Transverse colon (tissue), 4 donors: ENCODE measurements at regions not wholly inside any gene's neighbourhood (a gene's known extent, or its start where the extent isn't known, plus 50 kb on each side); places are given as distances from the start of the nearest gene placed in this dataset.

Experiments
- EP300 ChIP-seq: sonication (generic); formaldehyde crosslinking; IDR thresholded peaks from one replicate; pipeline ENCODE4 v1.6.1; 2017; ENCODE audit warnings: antibody characterized with exemption, low read depth
- POLR2A ChIP-seq: fragments of 450-650 bp; IDR thresholded peaks from one replicate; pipeline ENCODE4 v1.6.1; 2016; ENCODE audit warnings: antibody characterized with exemption, mild to moderate bottlenecking, moderate library complexity
- POLR2AphosphoS5 ChIP-seq, 3 donors: sonication (generic); formaldehyde crosslinking; IDR thresholded peaks; one replicate each; pipeline ENCODE4 v1.6.1; 2016; ENCODE audit warnings: antibody characterized with exemption in 3 of 3
- TF ChIP-seq, protein P1 (sequence below), 5 experiments: fragments of 200-600 bp in 3 of 5; fragments of 450-650 bp in 2 of 5; sonication (generic) in 3 of 5; IDR thresholded peaks; 1 replicate in 2 of 5; 2 replicates in 3 of 5; pipeline ENCODE4 v1.5.1; 2016 to 2017; ENCODE audit warnings: antibody characterized with exemption in 5 of 5, inconsistent platforms in 3 of 5, mild to moderate bottlenecking in 2 of 5, moderate library complexity in 1 of 5

DNA sequence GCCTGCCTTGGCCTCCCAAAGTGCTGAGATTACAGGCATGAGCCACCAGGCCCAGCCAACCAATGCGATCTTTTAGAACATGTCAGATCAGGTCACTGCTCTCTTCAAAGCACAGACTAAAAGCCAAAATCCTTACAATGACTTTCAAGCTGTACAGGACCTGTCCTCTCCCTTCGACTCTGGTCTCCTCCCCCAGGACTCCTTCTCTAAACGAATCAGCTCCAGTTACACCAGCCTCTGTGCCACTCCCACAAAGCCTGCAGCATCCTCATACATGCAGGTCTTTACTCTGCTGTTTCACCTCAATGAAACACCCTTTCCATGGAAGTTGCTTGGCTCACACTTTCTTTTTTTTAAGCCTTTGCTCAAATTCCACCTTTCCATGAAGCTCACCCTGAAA lies 436.0 kb downstream of the METTL4 start:
- TF ChIP-seq, protein P1, sequence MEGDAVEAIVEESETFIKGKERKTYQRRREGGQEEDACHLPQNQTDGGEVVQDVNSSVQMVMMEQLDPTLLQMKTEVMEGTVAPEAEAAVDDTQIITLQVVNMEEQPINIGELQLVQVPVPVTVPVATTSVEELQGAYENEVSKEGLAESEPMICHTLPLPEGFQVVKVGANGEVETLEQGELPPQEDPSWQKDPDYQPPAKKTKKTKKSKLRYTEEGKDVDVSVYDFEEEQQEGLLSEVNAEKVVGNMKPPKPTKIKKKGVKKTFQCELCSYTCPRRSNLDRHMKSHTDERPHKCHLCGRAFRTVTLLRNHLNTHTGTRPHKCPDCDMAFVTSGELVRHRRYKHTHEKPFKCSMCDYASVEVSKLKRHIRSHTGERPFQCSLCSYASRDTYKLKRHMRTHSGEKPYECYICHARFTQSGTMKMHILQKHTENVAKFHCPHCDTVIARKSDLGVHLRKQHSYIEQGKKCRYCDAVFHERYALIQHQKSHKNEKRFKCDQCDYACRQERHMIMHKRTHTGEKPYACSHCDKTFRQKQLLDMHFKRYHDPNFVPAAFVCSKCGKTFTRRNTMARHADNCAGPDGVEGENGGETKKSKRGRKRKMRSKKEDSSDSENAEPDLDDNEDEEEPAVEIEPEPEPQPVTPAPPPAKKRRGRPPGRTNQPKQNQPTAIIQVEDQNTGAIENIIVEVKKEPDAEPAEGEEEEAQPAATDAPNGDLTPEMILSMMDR (IDR thresholded peaks at IDR 0.05), result no peak
- TF ChIP-seq POLR2AphosphoS5 (IDR thresholded peaks at IDR 0.05) (no peak), POLR2A (no peak), EP300 (no peak)
